ENCODE measurements at regions not wholly inside any gene's neighbourhood (a gene's known extent, or its start where the extent isn't known, plus 50 kb on each side); places are given as distances from the start of the nearest gene placed in this dataset.

DNA sequence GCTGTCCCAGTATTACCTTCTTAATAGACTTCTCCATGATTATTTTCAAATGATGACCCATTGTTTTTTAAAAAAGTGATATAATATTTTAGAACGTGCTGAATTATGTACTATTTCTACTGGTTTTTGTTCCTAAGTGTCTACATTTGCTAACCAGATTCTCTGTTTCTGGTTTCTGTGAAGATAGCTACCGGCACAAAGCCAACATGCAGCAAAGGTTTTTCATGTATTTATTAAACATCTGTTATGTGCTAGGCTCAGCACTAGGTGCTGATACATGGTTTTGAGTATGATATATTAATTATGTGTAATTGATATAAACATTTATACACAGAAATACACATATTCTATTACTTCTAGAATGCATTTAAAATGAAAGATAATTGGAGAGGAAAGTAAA lies 1035.6 kb downstream of the PCDH17 start:
- H3K4me3 ChIP-seq (ENCODE audit: low read depth, low read length): no peak overlapping the region
- POLR2A ChIA-PET: no interaction called here
- DNase-seq (ENCODE audit: low read depth, low spot score): no peak
- TF ChIP-seq, protein P1, sequence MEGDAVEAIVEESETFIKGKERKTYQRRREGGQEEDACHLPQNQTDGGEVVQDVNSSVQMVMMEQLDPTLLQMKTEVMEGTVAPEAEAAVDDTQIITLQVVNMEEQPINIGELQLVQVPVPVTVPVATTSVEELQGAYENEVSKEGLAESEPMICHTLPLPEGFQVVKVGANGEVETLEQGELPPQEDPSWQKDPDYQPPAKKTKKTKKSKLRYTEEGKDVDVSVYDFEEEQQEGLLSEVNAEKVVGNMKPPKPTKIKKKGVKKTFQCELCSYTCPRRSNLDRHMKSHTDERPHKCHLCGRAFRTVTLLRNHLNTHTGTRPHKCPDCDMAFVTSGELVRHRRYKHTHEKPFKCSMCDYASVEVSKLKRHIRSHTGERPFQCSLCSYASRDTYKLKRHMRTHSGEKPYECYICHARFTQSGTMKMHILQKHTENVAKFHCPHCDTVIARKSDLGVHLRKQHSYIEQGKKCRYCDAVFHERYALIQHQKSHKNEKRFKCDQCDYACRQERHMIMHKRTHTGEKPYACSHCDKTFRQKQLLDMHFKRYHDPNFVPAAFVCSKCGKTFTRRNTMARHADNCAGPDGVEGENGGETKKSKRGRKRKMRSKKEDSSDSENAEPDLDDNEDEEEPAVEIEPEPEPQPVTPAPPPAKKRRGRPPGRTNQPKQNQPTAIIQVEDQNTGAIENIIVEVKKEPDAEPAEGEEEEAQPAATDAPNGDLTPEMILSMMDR (IDR thresholded peaks at IDR 0.05; ENCODE audit: insufficient read depth, low read length, missing control alignments): no peak
- CTCF ChIA-PET: no interaction called here

DNA sequence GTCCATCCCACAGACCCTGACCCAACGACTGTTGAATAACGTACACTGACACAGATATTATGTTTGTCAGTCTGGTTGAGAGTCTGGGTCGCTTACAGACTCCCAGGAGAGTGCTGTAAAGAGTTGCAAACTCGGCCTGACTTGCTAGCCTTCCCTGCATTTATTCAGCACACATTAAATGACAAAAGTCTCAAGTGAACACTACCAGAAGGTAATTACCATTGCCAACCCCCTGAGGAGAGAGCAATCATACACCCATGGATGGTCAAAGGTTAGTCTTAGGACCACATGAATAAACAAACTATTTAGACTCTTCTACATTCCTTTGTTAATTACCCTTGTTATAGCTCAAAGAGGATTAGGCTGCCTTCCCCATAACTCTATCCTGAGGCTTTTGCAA lies 1048.6 kb downstream of the PCDH17 start:
- TF ChIP-seq, protein P1 (IDR thresholded peaks at IDR 0.05; ENCODE audit: insufficient read depth, low read length, missing control alignments): no peak
- no peak for DNase-seq (ENCODE audit: low read depth, low spot score)
- ChIA-PET POLR2A (no interaction called here), CTCF (no interaction called here)
- H3K4me3 ChIP-seq (ENCODE audit: low read depth, low read length): no peak overlapping the region

- no peak for DNase-seq (ENCODE audit: low read depth, low spot score)
- H3K4me3 ChIP-seq (ENCODE audit: low read depth, low read length): no peak overlapping the region
- TF ChIP-seq, protein P1 (IDR thresholded peaks at IDR 0.05; ENCODE audit: insufficient read depth, low read length, missing control alignments): no peak
- ChIA-PET CTCF (no interaction called here), POLR2A (no interaction called here)
Observed at GRCh38 chr13:58682616-58683015, 1051.1 kb downstream of the PCDH17 start.

- no peak for DNase-seq (ENCODE audit: low read depth, low spot score)
- CTCF ChIA-PET: no interaction called here
- TF ChIP-seq, protein P1 (IDR thresholded peaks at IDR 0.05; ENCODE audit: insufficient read depth, low read length, missing control alignments): no peak
- POLR2A ChIA-PET: no interaction called here
- no peak overlapping the region for H3K4me3 ChIP-seq (ENCODE audit: low read depth, low read length)
Observed at GRCh38 chr13:58687148-58687547, 1055.6 kb downstream of the PCDH17 start.

GRCh38 chr13:58698531-58698930 lies 1067.0 kb downstream of the PCDH17 start:
- no peak for DNase-seq (ENCODE audit: low read depth, low spot score)
- H3K4me3 ChIP-seq (ENCODE audit: low read depth, low read length): no peak overlapping the region
- TF ChIP-seq, protein P1 (IDR thresholded peaks at IDR 0.05; ENCODE audit: insufficient read depth, low read length, missing control alignments): no peak
- CTCF ChIA-PET: no interaction called here
- POLR2A ChIA-PET: no interaction called here

GRCh38 chr13:58704953-58705352 lies 1073.4 kb downstream of the PCDH17 start:
- CTCF ChIA-PET: no interaction called here
- no peak for DNase-seq (ENCODE audit: low read depth, low spot score)
- TF ChIP-seq, protein P1 (IDR thresholded peaks at IDR 0.05; ENCODE audit: insufficient read depth, low read length, missing control alignments): no peak
- H3K4me3 ChIP-seq (ENCODE audit: low read depth, low read length): no peak overlapping the region
- POLR2A ChIA-PET: no interaction called here
